ENCODE measurements at regions not wholly inside any gene's neighbourhood (a gene's known extent, or its start where the extent isn't known, plus 50 kb on each side); places are given as distances from the start of the nearest gene placed in this dataset.

GRCh38 chr11:97683733-97684132, 1293.9 kb downstream of the JRKL start:
- DNase-seq = peak; percentile 22
- peak; percentile 42; the same call in 1 of the 2 replicates for TF ChIP-seq CTCF (IDR thresholded peaks at IDR 0.05; ENCODE audit: low read depth, low read length)

GRCh38 chr11:97684486-97685439, 1295.0 kb downstream of the JRKL start:
- no peaks in the 10 kb centered on the region for H3K9me3 ChIP-seq
- TF ChIP-seq CTCF (IDR thresholded peaks at IDR 0.05; ENCODE audit: low read depth, low read length) = 0 out of 2 replicates have a peak, but pooled peaks have one; percentile 7
- H3K4me3 ChIP-seq (ENCODE audit: low read depth, low read length) = no peak overlapping the region
- H3K4me1 ChIP-seq = peaks cover 24% of the 10 kb centered on the region
- DNase-seq = peak; percentile 54
- H3K36me3 ChIP-seq = no peaks in the 10 kb centered on the region
- no peaks in the 10 kb centered on the region for H3K27me3 ChIP-seq

More at GRCh38 chr11:97683733-97684132, 1293.9 kb downstream of the JRKL start:
- no peaks in the 10 kb centered on the region for H3K27me3 ChIP-seq
- H3K4me1 ChIP-seq = peaks cover 18% of the 10 kb centered on the region
- no peak overlapping the region for H3K4me3 ChIP-seq (ENCODE audit: low read depth, low read length)
- H3K9me3 ChIP-seq = no peaks in the 10 kb centered on the region
- no peaks in the 10 kb centered on the region for H3K36me3 ChIP-seq

- H3K9me3 ChIP-seq = no peaks in the 10 kb centered on the region
- H3K4me1 ChIP-seq = peaks cover 29% of the 10 kb centered on the region
- TF ChIP-seq CTCF (IDR thresholded peaks at IDR 0.05; ENCODE audit: low read depth, low read length) = no peak
- no peaks in the 10 kb centered on the region for H3K36me3 ChIP-seq
- DNase-seq = no peak
- H3K27me3 ChIP-seq = no peaks in the 10 kb centered on the region
- H3K4me3 ChIP-seq (ENCODE audit: low read depth, low read length) = no peak overlapping the region
These were observed 1295.9 kb downstream of the JRKL start for GRCh38 chr11:97685695-97686094.

GRCh38 chr11:97687111-97687510, 1297.3 kb downstream of the JRKL start:
- no peaks in the 10 kb centered on the region for H3K9me3 ChIP-seq
- no peaks in the 10 kb centered on the region for H3K36me3 ChIP-seq
- H3K4me3 ChIP-seq (ENCODE audit: low read depth, low read length) = no peak overlapping the region
- H3K4me1 ChIP-seq = peaks cover 38% of the 10 kb centered on the region
- no peak for TF ChIP-seq CTCF (IDR thresholded peaks at IDR 0.05; ENCODE audit: low read depth, low read length)
- H3K27me3 ChIP-seq = no peaks in the 10 kb centered on the region
- DNase-seq = peak; percentile 52

- no peaks in the 10 kb centered on the region for H3K36me3 ChIP-seq
- no peak for DNase-seq
- no peak for TF ChIP-seq CTCF (IDR thresholded peaks at IDR 0.05; ENCODE audit: low read depth, low read length)
- no peak overlapping the region for H3K4me3 ChIP-seq (ENCODE audit: low read depth, low read length)
- H3K9me3 ChIP-seq = no peaks in the 10 kb centered on the region
- no peaks in the 10 kb centered on the region for H3K27me3 ChIP-seq
- H3K4me1 ChIP-seq = peaks cover 29% of the 10 kb centered on the region
These were observed 1301.2 kb downstream of the JRKL start for GRCh38 chr11:97691061-97691460.

- no peak overlapping the region for H3K4me3 ChIP-seq (ENCODE audit: low read depth, low read length)
- no peaks in the 10 kb centered on the region for H3K27me3 ChIP-seq
- DNase-seq = no peak
- H3K4me1 ChIP-seq = no peaks in the 10 kb centered on the region
- no peak for TF ChIP-seq CTCF (IDR thresholded peaks at IDR 0.05; ENCODE audit: low read depth, low read length)
- no peaks in the 10 kb centered on the region for H3K9me3 ChIP-seq
- H3K36me3 ChIP-seq = no peaks in the 10 kb centered on the region
These were observed 1313.1 kb downstream of the JRKL start for GRCh38 chr11:97702951-97703350.

All from BE2C (cell line).